KBM-7 (cell line): ENCODE measurements at regions not wholly inside any gene's neighbourhood (a gene's known extent, or its start where the extent isn't known, plus 50 kb on each side); places are given as distances from the start of the nearest gene placed in this dataset.
"Not testable (repeated sequence)": the region's sequence is repeated elsewhere in the genome, so short reads cannot be mapped to it uniquely, and the experiment has no call there.

Experiments
- DNase-seq: peaks from one replicate; pipeline ENCODE4 v3.0.0-alpha.2; 2015
- in situ Hi-C: fragments of 300-500 bp; cut with MboI; formaldehyde crosslinking; loops from 2 replicates; pipeline ENCODE4 v1.14.3; 2020; ENCODE audit warnings: low sequenced_read_pairs, low pct_unique_long_range_greater_than_20kb, mixed read lengths

DNA sequence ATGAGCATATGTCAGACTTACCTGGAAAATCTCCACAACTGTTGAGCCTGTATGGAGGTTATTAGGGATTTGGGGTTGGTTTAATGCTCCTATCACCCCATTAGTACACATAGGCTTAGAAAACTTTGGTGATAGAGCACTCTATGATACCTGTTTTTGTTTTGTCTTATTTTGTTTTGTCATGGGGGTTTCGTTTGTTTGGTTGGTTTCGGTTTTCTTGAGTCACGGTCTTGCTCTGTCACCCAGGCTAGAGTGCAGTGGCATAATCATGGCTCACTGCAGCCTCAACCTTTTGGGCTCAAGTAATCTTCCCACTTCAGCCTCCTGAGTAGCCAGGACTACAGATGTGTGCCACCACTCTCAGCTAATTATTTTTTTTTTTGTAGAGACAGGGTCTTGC lies 70.0 kb downstream of the MZT1 start:
- in situ Hi-C loops: no loop called here
- no peak for DNase-seq

DNA sequence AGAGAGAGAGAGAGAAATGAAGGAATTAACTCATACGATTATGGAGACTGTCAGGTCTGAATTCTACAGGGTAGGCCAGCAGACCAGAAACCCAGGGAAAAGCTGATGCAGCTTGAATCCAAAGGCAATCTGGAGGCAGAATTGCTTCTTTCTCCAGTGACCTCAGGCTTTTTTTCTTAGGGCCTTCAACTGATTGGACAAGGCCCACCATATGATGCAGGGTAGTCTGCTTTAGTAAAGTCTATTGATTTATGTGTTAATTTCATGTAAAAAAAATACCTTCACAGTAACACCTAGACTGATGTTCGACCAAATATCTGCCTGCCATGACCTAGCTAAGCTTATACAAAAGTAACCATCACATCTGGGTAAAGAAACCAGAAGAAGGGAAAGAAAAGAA lies 71.1 kb downstream of the MZT1 start:
- in situ Hi-C loops: no loop called here
- no peak for DNase-seq

DNA sequence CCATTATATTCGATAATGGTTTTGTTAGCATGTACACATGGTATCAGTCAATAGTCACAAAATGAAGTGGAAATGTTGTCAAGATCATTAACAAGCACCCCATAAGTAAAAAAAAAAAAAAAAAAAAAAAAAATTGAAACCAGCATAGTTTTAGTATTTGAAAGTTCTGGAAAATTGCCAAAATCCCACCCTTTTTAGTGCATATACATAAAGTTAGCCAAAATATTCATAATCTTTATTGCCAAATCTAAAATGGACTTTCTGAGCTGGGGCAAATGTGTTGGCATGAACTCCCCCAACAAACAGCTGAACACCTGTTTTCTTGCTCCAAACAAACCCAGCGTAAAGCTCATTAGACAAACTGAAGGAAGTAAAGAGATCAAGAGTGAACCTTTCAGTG lies 73.9 kb downstream of the MZT1 start:
- in situ Hi-C loops: no loop called here
- DNase-seq: no peak

DNA sequence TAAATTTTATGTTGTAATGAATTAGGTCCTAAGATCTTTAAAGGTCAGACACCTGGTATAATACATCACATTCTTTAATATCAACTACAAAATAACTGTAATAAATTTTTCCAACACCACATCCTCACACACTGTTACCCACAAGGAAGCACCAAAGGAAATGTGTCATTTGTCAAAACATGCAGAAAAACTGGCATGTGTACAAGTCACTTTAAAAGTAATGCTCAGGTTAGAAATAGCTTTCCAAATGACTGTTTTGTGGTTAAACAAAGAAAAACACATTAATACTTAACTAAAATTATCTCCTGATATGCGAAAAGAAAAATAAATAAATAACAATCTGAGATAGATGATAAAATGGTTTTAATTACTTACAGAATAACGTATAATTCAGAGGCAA lies 74.7 kb downstream of the MZT1 start:
- in situ Hi-C loops: no loop called here
- DNase-seq: no peak

DNA sequence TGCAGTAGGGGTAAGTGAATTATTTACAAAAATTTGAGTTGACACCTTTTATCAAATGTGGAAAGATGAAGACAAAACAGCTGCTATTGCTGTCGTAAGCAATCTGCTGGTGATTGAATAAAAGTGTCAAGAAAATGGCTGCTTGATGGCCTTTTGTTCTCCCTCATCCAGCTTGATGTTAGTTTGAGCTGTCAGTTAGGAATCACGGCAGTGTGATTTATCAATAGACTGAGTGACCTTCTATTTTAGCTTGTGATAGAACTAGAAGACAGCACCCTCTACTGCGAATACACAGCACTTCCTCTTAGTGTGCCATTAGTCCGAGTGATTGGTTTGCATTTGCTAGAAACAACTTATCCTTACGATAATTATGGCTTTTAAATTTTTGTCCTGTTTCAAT lies 76.3 kb downstream of the MZT1 start:
- in situ Hi-C loops: no loop called here
- peak; percentile 11 for DNase-seq

DNA sequence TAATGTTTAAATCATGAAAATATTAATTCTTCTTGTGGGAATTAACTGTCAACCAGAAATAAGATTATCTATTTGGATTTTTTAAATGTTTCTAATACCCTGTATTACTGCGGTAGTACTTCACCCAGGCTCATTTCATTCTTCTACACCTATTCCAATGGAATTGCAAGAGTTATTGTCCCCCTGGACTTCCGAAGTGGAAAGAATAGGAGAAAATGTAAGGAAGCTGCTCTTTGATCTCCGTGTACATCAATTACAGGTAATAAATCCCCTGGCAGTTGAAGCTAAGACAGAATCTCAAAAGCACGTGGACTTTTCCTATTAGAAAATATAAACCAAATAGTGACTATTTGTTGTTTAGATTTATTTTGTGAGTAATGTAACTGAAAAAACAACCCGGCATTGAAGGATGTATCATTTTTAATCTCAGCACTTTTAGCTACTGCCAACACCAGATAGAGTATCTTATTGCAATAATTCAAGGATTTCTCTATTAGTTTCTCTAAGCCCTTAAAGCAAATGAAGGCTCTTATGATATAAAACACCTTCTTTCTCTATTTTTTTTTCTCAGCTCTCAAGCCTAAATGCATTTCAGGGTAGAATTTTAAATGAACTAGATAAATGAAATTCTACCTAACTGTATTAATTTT lies 77.3 kb downstream of the MZT1 start:
- no peak for DNase-seq
- in situ Hi-C loops: no loop called here

DNA sequence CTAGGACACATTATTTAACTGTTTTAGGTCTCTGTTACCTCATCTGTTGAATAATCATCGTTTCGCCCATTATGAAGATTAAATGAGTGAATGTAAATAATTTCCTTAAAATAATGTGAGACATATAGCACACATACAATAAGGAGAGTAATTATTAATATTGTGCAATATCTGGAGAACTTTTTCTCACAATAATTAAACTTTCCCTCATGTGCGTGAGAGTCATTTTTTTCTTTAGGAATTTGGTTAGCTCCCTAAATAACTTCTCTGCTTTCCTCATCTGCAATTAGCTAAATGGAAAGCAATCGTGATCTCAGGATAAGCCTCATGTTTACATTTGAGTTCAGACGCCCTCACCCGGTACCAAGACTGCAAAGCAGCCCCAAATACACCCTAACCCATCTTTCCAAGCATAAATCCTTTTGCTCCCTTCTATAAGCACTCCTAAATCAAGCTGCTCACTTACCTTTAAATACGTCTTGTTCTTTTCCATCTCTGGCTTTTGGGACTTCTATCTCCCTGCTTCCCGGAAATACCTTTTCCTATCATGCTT lies 78.8 kb downstream of the MZT1 start:
- DNase-seq: no peak
- in situ Hi-C loops: no loop called here

DNA sequence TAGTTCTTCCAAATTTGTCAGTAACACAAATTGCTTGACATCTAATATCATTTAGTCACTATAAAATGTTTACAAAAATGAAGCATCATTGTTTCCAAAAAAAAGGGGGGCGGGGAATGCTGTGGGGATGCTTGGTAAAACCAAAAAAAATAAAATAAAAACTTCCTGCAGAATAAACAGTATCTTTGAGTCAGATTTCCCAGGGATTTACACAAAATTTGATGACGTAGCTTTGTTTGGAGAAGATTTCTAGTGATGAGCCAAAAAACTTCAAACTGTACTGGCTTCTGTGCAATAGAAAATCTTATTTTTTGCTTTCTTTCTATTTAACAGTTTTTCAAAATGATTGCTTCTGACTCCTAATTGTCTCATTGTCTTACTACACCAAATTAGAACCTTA lies 80.0 kb downstream of the MZT1 start:
- DNase-seq: no peak
- in situ Hi-C loops: no loop called here

DNA sequence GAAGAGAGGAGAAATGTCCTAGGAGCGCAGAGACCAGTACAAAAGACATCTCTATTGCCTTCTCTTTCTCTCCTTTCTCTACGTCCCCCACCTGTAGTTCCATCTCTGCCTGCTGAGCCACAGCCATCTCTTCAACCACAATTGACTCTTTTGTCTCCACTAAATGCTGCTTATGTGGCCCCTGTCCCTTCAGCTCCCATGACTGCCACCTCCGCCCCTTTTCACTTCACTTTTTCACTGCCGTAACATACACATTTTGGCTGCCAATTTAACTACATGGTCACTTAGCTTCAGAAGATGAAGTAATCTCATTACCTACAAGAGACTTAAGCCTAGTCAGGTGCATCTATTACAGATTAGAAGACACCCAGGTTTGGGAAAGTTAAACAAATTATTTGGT lies 81.9 kb downstream of the MZT1 start:
- no peak for DNase-seq
- in situ Hi-C loops: no loop called here

DNA sequence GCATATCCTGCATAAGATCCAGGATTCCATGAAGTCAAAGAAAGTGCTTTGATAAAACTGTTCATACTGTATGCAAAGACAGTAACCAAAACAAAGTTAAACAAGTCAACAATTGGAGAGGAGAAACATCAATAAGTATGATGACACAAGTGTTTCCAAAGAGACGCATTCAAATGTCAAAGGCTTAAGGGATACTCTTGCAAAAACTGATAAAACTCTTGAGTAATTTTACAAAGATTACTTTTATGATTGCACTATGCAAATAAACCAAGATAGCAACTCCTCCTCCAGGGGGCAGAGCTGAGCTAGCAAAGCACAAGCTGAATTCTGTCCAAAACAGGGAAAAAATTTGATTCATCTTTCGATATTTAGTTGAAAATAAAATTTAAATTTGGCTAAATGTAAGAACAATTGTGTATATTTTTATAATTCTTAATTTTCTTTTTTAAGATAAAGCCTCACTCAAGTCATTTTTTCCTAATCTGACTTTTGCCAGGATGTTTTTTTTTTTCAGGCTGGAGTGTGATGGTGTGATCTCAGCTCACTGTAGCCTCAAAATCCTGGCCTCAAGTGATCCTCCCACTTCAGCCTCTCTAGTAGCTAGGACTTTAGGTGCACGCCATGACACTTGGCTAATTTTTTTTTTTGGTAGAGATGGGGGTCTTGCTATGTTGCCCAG lies 84.0 kb downstream of the MZT1 start:
- DNase-seq: peak; percentile 39
- in situ Hi-C loops: no loop called here

DNA sequence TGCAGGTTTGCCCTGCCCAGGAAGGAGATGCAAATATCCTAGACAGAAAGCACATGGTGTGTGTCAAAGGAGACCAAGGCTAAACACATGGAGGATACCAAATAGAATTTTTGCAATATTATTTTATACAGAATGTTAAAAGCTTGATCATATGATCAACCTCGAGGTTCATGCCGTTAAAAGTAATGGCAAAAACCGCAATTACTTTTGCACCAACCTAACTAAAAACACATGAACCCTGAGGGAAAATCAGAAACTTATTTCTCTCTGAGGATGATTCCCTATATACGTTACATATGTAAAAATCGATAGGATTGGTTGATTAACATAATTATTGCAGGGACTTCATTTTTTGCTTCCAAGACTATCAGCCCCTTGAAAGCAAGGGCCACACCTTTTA lies 88.1 kb downstream of the MZT1 start:
- DNase-seq: no peak
- in situ Hi-C loops: no loop called here

DNA sequence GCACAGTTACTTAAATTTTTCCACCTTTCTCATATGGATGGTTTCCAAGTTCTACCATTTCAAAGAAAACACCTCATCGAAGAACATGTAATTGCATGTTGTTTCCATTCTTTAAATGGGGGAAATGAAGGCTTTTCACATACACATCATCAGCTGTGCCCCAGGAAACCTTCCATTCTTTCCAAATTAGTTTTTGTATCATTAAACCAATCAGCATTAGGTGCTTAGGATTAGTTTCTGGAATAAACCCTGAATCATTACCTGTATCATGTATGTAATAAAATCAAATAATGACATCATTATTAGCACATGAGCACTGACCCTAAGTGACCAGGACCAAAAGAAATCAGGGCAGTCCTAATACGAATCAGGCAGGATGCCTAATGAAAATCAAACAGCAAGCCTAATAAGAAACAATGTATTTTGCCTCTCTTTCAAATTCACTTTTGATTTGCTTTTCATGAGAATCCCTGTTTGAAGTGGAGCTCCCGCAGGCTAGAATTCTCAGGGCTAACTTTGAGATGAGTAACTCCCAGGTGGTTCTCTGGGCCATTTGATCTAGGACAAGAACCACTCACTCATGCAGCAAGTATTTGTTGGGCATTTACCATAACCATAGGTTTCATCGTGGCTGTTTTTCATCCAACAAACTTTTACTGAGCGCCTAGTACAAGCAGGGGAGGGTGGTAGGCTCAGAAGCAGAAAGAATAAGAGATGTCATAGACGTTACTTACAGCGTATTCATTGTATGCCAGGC lies 89.2 kb downstream of the MZT1 start:
- no peak for DNase-seq
- in situ Hi-C loops: no loop called here

DNA sequence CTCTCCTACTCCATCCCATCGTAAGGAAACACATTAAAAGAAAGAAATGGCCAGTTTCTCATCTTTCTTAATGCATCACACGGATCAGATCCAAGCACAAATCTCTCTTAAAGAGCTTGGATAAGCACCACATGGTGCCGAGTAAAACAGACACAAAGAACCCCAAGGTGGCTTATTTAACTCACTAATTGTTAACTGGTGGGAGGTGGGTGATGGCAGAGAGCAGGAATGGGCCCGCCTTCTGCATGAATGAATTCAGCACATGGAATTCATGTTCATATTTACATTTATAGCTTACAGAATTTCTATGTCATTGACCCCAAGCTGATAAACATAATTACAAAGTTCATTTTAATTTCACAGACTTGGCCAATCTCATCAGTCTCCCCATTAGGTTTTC lies 89.9 kb downstream of the MZT1 start:
- in situ Hi-C loops: no loop called here
- no peak for DNase-seq

DNA sequence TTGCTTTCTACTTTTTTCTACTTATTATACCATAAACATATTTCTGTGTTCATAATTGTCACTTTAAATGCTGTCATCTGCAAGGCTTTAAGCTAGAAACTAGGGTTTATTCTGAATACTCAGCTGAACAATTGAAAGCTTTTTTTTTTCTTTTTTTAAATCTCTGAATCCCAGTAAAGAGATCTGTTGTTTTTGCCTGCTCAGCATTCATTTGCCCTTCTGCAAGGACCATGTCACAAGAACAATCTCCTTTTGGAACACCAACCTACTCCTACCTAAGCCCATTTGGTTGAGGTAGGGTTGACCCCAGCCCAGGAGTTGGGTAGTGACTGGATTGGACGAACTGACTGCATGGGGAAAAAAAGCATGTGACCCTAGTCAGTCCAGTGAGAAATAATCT lies 92.6 kb downstream of the MZT1 start:
- in situ Hi-C loops: no loop called here
- DNase-seq: no peak

DNA sequence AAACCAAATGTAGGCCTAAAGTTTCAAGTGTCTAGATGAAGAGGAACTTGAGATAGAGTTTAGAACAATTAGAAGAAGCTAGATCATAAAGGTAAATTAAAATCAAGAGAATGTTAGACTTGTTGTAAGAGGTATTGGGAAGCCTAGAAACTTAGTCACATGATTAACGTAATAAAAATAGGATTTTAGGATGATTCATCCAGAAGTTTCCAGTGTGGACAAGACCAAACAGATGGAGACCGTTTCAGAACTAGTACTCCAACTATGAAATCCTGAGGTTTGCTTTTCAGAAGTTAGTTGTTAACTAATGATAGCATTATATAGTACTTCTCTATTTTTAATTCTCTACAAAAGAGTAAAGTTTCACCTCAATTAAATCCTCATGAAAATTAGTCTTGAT lies 104.9 kb downstream of the MZT1 start:
- no peak for DNase-seq
- in situ Hi-C loops: no loop called here

DNA sequence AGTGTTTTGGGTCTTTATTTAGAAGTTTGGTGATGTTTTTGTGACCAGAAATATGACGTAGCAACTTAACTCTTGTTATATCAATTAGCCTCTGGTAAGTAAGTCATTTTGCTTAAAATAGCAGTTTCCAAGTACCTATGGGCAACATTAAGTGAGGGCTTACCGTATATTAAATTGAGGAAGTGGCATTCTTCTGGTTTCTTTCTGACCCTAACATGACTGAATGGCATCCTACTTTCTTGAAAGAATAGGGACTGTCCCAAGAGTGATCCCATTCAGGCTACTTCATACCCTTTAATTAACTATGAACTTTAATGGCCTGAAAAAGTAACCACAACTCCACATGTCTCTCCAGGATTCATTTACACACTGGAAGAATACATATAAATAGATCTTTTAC lies 106.6 kb downstream of the MZT1 start:
- DNase-seq: no peak
- in situ Hi-C loops: no loop called here

DNA sequence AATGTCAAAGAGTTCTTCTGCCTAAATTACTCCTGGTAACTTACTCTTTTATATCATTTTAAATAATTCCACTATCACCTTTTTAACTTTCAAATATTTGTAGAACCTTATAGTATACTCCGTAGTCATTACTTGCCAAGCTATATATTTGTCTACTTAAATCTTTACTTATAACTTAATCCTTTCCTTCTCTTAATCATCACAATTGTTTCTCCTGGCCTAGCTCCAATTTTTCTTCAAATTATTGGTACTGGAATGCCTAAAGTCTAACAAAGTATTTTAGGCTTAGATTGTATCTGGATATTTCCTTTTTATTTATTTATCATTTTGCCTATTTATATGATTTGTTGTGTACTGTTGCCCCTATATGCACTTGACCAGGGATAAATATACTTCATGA lies 109.5 kb downstream of the MZT1 start:
- DNase-seq: no peak
- in situ Hi-C loops: no loop called here

DNA sequence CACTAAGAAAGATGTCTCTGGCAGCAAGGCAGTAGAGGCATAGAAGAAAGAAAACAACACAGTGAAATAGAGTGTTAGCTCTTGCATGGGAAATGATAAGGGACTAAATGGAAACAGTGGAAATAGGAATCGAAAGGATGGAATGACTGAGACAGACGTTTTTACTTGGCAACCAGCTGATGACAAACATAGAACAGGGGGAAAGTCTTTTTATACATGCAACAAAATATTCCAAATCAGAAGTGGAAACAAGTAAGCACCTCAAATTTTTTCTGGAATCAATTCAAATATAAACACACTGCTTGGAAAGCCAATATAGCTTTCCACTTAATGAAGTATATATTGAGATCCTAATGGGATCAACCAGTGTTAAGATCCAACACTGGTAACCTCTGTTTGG lies 110.2 kb downstream of the MZT1 start:
- in situ Hi-C loops: no loop called here
- no peak for DNase-seq

DNA sequence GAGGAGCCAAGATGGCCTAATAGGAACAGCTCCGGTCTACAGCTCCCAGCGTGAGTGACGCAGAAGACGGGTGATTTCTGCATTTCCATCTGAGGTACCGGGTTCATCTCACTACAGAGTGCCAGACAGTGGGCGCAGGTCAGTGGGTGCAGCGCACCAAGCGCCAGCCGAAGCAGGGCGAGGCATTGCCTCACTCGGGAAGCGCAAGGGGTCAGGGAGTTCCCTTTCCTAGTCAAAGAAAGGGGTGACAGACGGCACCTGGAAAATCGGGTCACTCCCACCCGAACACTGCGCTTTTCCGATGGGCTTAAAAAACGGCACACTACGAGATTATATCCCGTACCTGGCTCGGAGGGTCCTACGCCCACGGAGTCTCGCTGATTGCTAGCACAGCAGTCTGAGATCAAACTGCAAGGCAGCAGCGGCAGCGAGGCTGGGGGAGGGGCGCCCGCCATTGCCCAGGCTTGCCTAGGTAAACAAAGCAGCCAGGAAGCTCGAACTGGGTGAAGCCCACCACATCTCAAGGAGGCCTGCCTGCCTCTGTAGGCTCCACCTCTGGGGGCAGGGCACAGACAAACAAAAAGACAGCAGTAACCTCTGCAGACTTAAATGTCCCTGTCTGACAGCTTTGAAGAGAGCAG lies 117.1 kb downstream of the MZT1 start:
- DNase-seq, in situ Hi-C loops: not testable (repeated sequence)

DNA sequence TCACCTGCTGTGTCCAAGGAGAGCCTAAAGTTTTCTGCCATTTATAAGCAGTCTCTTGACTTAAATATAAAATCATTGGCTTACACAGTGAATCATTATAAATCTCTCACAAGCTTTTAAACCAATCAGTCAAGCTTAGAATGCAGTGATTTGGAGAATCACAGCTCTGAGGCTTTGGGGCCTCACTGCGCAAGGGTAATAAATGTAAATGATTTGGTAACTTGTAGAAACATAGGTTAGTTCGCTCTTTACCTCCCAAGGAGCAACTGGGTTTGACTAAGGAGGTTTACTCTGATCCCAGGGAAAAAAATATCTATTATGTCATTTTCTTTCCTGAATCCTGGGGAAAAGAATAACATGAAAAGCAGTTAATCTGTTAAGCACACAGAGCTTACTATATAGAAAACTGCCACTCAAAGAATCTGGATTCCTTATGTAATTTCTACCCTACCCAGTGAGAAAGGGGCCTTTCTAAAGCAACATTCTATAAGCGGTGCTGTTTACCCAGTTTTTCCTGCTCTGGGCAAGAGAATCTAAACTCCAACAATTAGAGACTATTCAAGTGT lies 128.2 kb downstream of the MZT1 start:
- no peak for DNase-seq
- in situ Hi-C loops: no loop called here
